NCI-H748 (cell line): ENCODE measurements at regions not wholly inside any gene's neighbourhood (a gene's known extent, or its start where the extent isn't known, plus 50 kb on each side); places are given as distances from the start of the nearest gene placed in this dataset.
"Not testable (repeated sequence)": the region's sequence is repeated elsewhere in the genome, so short reads cannot be mapped to it uniquely, and the experiment has no call there.

Experiments
- DNase-seq: peaks from one replicate; lab custom pipeline; 2025; ENCODE audit not compliant: unreplicated experiment; lab: John Stamatoyannopoulos, UW

DNA sequence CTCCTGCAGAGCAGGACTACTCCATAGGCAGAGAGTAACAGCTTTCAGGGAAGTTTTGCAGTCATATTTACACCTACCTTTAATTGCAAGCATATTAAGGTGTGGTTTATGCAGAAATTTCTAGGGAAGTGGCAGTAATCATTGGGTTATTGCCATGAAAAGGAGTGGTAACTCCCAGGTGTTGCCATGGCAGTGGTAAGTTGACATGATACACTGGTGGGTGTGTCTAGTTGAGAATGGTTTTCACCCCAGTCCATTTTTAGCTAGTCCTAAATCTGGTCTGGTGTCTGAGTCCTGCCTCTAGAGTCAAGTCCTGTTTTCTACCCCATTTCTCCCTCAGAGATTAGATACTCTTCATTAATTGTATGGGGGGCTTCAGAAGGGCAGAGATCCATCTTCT lies 128.4 kb upstream of the GMNC start:
- DNase-seq: peak; percentile 23

DNA sequence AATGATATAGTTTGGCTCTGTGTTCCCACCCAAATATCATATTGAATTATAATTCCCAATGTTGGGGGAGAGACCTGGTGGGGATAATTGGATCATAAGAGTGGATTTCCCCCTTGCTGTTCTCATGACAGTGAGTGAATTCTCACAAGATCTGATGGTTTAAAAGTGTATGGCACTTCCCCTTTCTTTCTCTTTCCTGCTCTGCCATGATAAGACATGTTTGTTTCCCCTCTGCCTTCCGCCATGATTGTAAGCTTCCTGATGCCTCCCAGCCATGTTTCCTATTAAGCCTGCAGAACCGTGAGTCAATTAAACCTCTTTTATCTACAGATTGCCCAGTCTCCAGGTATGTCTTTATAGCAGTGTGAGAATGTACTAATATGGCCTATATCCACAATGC lies 126.7 kb upstream of the GMNC start:
- DNase-seq: no peak

DNA sequence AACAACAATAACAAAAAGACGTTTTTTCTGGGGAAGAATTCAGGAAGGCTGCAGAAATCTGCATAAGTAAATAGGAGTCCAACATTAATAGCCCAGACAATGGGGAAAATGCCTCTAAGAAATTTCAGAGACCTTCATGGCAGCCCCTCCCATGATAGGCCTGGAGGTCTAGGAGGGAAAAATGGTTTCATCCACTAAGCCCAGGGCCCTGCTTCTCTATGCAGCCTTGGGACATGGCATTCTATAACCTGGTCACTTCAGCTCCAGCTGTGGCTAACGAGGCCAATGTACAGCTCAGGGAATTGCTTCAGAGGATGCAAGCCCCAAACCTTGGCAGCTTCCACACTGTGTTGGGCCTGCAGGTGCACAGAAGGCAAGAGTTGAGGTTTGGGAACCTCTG lies 125.6 kb upstream of the GMNC start:
- DNase-seq: no peak

DNA sequence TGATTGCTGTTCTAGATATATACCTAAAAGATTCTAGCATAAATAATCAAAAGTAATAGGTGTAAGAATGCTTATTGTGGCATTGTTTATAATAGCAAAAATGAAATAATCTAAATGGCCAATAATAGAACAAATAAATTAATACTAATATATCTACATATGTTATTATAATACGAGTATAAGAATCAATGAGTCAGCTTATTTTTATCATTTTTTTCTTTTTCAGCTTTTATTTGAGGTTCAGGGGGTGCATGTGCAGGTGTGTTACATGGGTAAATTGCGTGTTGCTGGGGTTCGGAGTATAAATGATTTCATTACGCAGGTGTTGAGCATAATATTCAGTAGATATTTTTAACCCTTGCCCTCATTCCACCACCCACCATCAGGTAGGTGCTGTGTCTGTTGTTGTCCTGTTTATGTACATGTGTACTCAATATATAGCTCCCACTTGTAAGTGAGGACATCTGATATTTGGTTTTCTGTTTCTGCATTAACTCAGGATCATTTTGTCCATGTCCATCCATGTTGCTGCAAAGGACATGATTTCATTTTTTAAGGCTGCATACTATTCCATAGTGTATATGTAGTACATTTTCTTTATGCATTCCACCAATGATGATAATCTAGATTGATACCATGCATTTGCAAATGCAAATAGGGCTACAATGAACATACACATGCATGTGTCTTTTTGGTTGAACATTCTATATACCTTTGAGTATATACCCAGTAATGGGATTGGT lies 122.2 kb upstream of the GMNC start:
- no peak for DNase-seq

DNA sequence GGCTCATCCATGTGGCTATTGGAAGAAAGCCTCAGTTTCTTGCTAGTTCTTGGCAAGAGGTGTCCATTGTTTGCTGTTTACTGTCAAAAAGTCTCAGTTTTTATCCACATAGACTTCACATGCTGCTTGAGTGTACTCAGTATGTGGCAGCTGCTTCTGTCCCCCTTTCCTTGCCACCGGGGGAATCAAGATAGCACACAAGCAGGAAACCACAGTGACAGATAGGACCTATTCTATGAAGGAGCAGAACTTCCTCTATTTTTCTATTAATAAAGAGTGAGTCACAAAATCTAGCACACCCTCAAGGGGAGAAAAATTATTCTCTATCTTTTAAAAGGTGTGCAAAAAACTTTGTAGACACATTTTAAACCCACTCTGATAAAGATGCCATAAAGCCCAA lies 121.4 kb upstream of the GMNC start:
- no peak for DNase-seq

DNA sequence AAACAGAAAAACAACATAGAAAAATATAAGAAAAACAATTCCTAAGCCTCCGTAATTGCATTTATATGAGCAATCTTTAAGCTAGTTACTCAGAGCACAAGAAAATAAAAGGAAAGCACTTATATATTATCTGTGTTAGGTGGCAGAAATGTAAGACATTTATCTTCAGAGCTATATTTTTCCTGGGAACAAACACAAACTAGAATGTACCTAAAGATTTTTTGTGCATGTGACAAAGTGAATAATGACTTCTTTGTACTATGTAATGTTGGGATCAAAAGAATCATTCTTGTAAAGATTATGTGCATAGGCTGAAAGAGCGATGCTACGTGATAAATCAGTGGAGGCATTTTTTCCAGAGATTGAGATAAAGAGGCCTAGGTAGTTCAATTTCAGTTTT lies 111.3 kb upstream of the GMNC start:
- no peak for DNase-seq

DNA sequence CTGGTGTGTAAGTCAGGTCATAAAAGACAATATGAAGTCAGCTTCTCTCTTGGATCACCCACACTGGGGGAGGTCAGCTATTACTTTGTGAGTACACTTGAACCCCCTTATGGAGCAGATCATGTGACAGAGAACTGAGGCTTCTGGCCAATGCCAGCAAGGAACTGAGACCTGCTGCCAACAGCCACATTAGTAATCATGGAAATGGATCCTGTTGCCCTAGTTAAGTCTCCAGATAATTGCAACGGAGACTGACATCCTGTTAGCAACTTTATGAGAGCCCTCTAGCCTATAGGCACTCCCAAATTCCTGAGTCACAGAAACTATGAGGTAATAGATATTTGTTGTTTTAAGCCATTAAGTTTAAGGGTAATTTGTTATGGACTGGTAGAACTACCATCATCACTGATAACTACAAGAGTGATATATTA lies 110.4 kb upstream of the GMNC start:
- DNase-seq: no peak

DNA sequence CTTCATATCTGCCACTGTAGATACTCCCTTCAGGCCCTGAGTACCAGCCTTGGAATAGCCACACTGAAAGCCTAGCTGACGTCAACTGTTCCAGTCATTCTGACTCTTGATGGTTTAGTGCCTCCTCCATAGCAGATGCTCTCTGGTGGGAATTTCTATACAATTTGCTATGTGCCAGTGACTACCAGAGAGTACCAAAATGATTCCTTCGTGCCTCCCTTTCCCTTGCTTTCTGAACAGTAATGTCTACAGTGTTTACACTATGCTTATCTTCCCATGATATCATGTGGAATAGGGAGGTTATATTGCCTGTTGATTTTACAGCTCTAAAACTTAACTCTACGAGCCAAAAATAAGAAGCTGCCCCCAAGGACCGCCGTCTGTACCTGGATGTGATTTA lies 109.7 kb upstream of the GMNC start:
- no peak for DNase-seq

DNA sequence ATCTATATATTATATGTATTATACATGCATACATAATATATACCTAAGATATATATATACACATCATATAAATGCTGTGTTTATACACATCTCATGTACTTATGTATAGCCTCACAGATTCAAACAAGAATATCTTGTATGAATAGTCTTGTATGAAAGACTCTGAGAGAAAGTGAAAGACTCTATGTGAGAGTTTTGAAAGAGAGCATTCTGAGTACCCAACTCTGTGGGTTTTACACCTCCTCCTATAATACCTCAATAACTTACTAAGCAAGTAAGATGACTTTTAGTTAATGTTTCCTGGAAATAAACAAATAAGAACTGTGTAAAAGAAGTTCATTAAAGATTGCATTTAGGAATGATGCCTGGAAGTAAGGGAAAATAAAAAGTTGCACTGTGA lies 108.1 kb upstream of the GMNC start:
- no peak for DNase-seq

DNA sequence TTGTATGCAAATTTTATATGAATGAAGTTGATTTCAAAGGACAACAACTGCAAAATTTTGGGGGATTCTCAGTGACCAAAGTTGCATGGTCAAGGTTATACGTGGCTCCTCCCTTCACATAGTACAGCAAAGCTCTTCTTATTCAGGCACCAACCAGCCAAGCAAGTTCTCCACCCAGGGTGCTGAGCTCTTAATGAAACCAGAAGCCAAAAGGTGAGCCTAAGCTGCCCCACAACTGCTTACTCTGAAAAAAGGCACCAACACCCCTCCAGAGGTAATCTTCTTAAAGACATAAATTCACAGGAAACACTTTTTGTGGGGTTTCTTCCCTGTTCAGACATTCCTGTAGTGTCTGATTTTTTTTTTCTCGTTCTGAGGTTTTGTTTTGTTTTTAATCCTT lies 106.1 kb upstream of the GMNC start:
- DNase-seq: no peak

DNA sequence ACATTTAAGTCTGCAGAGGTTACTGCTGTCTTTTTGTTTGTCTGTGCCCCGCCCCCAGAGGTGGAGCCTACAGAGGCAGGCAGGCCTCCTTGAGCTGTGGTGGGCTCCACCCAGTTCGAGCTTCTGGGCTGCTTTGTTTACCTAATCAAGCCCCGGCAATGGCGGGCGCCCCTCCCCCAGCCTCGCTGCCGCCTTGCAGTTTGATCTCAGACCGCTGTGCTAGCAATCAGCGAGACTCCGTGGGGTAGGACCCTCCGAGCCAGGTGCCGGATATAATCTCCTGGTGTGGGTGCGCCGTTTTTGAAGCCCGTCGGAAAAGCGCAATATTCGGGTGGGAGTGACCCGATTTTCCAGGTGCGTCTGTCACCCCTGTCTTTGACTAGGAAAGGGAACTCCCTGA lies 102.4 kb upstream of the GMNC start:
- DNase-seq: not testable (repeated sequence)

DNA sequence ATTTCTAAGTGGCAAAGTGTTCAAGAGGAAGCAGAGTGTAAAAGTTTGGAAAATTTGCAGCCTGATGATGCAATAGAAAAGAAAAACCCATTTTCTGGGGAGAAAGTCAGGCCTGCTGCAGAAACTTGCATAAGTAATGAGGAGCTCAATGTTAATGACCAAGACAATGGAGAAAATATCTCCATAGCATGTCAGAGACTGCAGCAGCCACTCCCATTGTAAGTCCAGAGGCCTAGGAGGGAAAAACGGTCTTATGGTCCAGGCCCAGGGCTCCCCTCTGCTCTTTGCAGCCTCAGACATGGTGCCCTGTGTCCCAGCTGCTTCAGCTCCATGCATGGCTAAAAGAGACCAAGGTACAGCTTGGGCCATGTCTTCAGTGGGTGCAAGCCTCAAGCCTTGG lies 96.6 kb upstream of the GMNC start:
- DNase-seq: no peak

DNA sequence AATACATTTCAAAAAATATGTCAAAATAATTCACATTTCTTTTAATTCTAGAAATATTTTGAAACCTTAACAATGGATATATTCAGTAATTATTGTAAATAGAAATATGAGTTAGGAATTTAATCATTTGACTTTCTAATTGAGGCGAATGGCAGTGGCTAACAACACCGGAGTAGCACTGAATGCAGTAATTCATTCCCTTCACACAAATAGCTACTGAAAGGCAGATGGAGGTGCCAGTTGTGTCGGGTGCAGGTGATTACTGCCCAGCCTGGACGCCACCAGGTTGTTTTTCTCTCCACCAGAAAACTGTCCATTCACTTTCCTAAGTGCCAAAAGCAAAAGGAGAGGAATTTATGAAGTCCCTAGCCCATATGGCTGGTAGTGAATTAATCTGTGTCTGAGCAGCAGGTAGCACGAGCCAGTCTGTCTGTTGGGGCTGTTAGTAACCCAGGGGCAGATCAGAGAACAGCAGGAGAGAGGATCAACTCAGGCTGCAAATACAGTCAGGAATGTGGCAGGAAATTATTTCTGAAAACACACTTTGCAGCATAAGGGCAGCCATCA lies 79.3 kb upstream of the GMNC start:
- DNase-seq: no peak

DNA sequence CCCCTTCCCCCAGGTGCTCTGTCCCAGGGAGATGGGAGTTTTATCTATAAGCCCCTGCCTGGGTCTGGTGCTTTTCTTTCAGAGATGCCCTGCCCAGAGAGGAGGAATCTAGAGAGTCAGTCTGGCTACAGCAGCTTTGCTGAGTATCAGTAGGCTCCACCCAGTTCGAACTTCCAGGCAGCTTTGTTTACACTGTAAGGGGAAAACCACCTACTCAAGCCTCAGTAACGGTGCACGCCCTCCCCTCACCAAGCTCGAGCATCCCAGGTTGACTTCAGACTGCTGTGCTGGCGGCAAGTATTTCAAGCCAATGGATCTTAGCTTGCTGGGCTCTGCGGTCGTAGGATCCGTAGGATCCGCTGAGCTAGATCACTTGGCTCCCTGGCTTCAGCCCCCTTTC lies 72.1 kb upstream of the GMNC start:
- DNase-seq: peak; percentile 46

DNA sequence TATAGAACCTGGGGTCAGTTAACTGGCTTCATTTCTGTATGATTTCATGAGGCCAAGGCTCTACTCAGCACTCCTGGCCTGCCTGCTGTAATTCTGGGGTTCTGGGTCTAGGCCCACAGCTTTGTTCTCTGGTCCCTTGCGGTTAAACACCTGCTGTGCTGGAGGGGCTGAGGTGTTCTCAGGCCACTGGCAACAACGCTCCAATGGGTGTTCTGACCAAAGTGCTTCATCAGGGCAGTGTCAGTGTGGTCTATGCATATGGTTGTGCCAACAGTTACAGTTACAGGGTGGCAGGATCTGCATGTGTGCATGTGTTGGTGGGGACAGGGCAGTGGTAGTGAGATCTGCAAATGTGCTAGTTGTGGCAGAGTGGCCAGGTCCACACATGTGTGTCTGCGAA lies 64.1 kb upstream of the GMNC start:
- DNase-seq: no peak

DNA sequence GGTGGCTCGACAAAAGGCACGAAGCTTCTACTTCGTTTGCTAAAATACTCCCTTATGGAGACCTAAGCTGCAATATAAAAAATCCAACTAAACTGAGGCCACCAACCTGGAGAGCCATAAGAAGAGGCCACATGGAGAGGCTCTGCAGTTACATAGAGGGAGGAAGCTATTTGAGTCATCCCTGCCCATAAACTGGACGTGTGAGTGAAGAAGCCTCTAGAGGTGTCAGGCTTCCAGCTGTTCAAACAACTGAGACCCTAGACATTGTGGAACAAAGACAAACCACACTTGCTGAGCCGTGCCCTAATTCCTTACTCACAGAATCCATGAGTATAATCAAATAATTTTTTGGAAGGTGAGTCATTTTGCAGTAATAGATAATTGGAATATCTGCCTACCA lies 50.2 kb upstream of the GMNC start:
- peak; percentile 82 for DNase-seq
